ENCODE measurements at regions not wholly inside any gene's neighbourhood (a gene's known extent, or its start where the extent isn't known, plus 50 kb on each side); places are given as distances from the start of the nearest gene placed in this dataset.
"Not testable (repeated sequence)": the region's sequence is repeated elsewhere in the genome, so short reads cannot be mapped to it uniquely, and the experiment has no call there.

DNA sequence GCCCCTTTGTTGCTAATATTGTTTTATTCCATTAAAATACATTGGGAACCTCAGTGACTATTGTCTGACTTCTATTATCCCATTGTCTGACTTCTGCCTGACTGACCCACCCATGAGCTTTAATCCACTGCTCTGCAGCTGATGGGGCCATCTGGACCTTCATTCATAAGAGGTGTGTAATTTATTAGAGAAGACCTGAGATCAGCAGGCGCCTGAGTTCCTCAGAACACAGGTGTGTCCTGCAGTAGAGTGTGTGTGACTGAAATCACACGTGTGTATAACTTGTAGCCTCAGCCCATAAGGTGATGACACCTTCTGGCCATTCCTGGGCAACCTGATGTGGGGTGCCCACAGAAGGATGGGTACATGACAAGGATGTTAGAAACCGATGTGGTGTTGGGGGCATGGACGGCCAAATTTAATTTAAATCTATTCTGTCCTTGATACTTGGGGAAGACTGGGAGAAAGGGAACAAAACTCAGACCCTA, 821.0 kb downstream of the TMEM121 start:
- DNase-seq: no peak

DNA sequence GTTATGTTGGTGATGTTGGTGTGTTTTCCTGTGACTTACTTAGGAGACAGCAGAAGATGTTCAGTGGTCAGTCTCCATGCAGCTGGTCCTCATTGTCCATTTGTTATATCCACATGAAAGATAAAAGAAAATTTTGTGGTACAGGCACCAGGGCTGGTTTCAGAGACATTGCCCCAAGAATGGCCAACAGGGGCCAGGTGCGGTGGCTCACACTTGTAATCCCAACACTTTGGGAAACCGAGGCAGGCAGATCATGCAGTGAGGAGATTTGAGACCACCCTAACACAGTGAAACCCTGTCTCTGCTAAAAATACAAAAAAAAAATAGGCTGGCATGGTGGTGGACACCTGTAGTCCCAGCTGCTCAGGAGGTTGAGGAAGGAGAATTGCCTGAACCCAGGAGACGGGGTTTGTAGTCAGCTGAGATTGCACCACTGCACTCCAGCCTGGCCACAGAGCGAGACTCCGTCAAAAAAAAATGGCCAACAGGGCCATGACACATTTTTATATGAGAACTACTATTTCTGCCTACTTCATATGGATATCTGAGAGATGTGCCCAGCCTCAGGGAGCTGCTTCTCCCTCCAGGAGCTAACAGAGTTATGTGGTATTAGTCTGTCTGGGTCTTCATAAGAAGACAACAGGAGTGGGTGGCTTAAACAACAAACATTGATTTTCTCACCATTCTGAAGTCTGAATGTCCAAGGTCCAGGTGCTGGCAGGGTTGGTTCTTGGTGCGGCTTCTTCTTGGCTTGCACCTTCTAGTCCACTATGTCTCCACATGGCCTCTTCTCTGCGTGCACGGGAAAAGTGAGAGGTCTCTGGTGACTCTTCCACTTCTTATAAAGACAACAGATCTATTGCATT, 821.7 kb downstream of the TMEM121 start:
- DNase-seq: no peak

DNA sequence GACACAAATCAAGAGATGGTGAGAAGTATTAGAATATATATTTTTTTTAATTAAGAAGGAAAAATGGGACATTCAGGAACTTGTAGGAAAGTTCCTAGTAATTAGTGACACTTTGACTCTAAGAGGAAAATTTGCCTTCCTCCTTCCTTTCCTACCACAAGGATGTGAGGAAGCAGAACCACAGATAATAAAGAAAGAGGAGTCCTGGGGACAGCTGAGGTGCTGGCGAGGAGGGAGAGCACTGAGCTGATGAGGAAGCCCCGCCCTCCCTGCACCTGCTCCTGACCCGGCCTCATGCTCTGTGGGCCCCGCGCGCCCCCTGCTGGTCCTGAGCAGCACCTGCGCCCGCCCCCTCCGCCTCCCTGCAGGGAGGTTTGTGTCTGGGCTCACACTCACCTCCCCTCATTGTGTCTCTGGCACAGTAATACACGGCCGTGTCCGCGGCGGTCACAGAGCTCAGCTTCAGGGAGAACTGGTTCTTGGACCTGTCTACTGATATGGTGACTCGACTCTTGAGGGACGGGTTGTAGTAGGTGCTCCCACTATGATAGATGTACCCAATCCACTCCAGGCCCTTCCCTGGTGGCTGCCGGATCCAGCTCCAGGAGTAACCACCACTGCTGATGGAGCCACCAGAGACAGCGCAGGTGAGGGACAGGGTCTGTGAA, 822.6 kb downstream of the TMEM121 start:
- peak; percentile 94 for DNase-seq

DNA sequence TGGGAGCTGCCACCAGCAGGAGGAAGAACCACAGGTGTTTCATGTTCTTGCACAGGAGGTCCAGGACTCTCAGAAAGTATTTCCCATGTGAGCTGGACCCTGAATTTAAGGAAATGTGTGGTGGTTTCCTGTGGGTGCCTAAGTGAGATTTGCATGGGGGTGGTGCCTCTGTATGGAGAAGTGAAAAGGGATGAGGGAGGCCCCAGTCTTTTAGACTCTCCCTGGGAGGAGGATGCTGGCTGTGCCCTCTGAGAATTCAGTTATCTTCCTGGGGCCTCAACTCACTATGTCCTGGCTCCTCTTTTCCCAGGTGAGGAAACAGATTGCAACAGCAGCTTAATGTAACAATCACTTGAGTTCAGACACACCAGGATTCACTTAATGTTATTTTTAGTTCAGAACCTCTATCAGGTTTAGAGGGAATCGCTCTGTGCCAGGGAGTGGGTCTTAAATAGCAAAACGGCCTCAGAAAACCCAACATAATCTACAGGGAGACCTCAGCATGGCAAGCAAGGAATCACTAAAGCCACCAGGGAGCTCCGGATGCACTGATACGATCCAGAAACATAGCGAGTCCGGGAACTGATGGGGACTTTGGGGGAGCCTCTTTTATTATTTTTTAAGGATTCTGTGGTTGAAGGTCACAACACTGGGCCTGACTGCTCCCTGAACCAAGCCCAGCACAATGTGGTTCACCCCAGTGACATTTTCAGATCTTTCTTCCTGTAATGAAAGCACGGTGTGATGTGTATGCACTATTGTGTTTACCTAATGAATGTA, 823.5 kb downstream of the TMEM121 start:
- not testable (repeated sequence) for DNase-seq

GRCh38 chr14:106355007-106355791, 828.8 kb downstream of the TMEM121 start:
- not testable (repeated sequence) for DNase-seq

- not testable (repeated sequence) for DNase-seq
These were observed 829.7 kb downstream of the TMEM121 start for GRCh38 chr14:106355881-106356642.

- DNase-seq: not testable (repeated sequence)
These were observed 830.2 kb downstream of the TMEM121 start for GRCh38 chr14:106356643-106356930.

DNA sequence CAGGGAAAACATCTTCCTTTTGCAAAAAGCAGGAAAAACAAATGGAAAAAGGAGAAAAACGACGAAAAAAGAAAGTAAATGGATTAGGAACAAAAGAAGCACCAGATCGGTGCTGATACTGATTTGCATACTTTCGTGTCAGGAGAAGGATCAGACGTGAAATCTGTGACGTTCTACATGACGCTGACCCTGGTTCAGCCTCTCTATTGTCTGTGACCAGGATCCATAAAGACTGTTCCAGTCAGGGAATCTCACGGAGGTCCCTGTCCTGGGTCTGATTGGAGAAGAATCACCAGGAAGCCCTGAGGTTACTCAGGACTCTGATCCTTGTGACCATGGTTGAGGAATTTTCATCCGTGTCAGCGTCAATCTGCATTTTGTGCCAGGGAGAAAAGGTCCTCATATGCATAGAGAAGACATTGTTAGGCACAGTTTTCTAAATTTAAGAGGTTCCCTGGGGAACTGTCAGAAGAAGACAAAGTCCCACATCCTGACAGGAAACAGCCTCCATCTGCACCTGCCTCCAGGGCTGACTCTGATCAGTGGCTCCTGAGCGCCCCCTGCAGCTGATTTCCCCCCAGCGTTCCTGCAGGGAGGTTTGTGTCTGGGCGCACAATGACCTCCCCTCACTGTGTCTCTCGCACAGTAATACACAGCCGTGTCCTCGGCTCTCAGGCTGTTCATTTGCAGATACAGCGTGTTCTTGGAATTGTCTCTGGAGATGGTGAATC, 832.9 kb downstream of the TMEM121 start:
- peak; percentile 34 for DNase-seq

DNA sequence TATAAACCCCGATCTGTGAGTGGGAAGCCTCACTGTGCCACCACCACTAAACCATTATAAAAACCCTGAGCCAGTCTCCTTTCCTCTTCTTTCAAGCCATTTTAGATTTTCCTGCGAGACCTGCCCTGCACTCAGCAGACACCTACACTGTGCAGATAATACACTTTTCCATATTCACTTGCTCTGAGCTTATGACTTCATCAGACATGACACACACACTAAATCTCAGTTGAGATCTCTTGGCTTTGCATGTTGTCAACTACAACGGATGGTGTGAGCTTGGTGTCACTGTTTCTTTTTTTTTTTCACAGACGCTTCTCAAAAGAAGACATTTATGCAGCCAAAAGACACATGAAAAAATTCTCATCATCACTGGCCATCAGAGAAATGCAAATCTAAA, 839.0 kb downstream of the TMEM121 start:
- DNase-seq: not testable (repeated sequence)

- DNase-seq: not testable (repeated sequence)
These were observed 839.5 kb downstream of the TMEM121 start for GRCh38 chr14:106365894-106366293.

GRCh38 chr14:106366971-106367370, 840.6 kb downstream of the TMEM121 start:
- not testable (repeated sequence) for DNase-seq

DNA sequence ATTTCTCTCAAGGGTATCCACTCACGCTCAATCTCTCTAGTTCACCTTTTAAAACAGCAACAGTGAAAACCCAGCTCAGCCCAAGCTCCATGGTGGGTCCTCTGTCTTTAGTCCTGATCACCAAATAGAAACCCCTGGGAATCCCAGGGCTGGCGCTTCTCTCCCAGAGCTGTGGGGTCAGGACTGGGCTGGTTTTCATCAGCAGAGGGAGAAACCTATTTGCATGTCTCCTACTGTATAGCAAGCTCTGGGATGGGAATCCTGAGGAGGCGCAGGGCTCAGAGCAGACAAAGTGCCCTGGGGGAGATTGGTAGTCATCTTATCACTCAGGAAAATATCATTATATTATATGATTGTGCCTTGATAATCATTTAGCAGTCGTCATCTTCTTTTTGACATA, 843.1 kb downstream of the TMEM121 start:
- DNase-seq: not testable (repeated sequence)

- DNase-seq: peak; percentile 80
These were observed 846.7 kb downstream of the TMEM121 start for GRCh38 chr14:106372870-106373652.

- DNase-seq: not testable (repeated sequence)
These were observed 847.3 kb downstream of the TMEM121 start for GRCh38 chr14:106373653-106374110.

GRCh38 chr14:106377432-106377831, 851.0 kb downstream of the TMEM121 start:
- no peak for DNase-seq

DNA sequence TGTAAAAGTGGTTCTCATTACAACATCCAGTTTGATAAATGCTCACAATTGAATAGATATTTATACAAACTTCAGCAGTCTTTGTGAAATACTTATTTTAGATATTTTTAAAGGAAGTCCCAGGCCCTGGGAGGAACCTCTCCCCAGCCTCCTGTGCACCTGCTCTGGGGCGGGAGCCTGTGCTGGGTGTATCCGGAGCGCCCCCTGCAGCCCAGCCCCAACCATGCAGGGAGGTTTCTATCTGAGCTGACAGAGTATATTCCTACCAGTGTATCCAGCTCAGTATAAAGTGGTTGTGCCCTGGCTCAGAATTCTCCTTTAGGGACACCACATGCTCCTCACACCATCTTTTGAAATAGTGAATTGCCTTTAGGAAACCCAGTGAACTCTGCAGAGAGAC, 851.8 kb downstream of the TMEM121 start:
- peak; percentile 34 for DNase-seq

GRCh38 chr14:106380740-106381139, 854.4 kb downstream of the TMEM121 start:
- no peak for DNase-seq

- DNase-seq: not testable (repeated sequence)
These were observed 862.8 kb downstream of the TMEM121 start for GRCh38 chr14:106389186-106389585.

DNA sequence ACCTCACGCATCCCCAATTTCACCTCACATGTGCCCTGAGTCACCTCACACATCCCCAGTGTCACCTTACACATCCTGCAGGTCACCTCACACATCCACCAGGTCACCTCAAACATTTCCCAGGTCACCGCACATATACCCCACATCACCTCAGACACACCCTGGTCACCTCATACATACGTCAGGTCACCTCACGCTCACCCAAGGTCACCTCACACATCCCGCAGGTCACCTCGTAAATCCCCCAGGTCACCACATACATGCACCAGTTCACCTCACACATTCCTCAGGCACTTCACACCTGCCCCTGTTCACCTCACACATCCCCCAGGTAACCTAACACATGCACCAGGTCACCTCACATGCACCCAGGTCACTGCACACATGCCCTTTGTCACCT, 864.0 kb downstream of the TMEM121 start:
- no peak for DNase-seq

- no peak for DNase-seq
These were observed 864.6 kb downstream of the TMEM121 start for GRCh38 chr14:106390947-106391346.

Data from activated CD8-positive, alpha-beta memory T cell treated with anti-CD3 and anti-CD28 coated beads, Interleukin-2, amount 50 U/mL, for 4 hours (primary cell).